Activated gamma-delta T cell (primary cell): ENCODE measurements at regions not wholly inside any gene's neighbourhood (a gene's known extent, or its start where the extent isn't known, plus 50 kb on each side); places are given as distances from the start of the nearest gene placed in this dataset.

Experiments
- DNase-seq: peaks from one replicate; lab custom pipeline; 2025; lab: John Stamatoyannopoulos, UW

GRCh38 chr14:49971156-49972130, 78.6 kb downstream of the ARF6 start:
- DNase-seq, result no peak

GRCh38 chr14:49972131-49972671, 79.3 kb downstream of the ARF6 start:
- no peak for DNase-seq

DNA sequence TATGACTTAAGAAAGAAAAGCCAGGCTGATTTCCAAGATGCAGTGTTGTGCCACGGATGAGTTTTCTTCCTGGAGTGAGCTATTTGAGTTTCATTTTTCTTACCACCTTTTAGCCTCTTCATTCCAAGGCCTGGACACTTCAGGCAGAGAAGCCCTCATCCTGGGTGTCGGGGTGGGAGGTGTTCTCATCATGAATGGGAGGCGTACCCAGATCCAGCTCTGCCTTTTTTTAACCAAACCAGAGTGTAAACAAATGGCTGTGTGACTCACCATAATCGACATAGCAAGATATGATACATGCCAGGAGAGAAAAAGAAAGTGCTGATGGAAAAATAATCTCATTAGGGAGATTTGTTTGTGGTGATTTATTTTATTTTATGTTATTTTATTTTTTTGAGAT, 79.9 kb downstream of the ARF6 start:
- DNase-seq, result no peak

GRCh38 chr14:49975276-49975675, 82.4 kb downstream of the ARF6 start:
- no peak for DNase-seq

DNA sequence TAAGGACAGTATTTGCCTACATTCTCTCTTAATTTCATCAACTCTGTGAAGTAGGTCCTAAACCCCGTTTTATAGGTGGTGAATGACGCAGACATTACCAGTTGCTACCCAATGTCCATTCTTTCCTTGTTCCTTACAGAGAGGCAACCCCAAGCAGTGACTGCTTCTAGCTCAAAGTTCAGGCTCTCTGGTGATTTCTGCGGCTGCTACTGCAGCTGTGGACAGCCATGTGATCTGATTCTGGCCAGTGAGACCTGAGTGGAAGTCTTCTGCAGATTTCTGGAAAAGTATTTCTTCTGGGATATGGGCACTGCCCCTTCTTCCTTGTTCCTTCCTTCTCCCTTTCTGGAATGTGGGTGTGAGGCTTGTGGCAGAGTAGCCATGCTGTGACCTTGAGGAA, 82.9 kb downstream of the ARF6 start:
- DNase-seq, result no peak

DNA sequence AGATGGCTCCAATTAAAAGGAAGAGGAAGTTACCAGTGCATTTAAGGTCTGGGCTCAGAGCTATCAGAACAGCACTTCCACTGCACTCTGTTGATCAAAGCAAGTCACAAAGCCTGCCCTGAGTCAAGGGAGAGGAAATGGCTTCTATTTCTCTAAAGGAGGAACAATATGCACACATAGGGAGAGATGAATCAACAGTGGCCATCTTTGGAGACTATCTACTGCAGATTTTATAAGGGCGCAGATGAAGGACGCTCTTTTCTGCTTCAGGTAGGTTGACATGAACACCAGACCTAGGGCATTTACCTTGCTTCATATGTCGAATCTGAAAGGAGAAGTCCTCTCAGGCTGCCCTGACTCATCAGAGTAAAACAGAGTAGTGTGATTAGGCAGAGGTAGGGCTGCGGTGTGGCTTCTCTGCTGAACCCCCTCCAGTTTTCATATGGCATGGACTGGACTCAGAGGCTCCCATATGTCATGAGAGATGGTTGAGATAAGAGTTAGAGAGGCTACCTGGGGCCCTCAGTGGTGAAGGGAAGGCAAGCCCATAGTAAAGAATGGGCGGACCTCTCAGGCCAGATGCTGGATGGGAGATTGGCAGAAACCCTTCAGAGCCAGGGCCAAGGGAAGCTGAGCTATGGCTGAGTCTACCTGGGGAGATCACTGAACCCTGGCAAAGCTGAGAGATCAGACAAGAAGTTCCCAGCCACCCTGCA, 84.4 kb downstream of the ARF6 start:
- DNase-seq, result no peak

DNA sequence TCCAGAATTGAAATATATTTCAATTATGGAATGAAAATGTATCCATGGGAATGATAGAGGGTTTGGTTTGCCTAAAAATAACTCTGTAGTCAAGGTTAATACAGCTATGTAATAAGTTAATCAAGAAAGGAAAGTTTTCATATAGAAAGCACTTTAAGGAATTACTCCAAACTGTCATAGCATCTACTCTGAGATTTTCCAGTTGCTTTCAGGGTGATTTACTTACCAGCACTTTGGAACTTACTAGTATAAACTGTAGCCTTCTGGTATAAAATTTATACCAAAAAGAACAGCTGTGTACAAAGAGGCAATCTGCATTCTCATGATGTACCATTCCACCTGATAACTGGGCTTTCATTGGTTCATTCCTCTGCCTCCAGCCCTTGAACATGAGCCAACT, 87.1 kb downstream of the ARF6 start:
- DNase-seq, result no peak

- DNase-seq, result no peak
These were observed 89.2 kb downstream of the ARF6 start for GRCh38 chr14:49982082-49982481.

- DNase-seq, result no peak
These were observed 89.6 kb downstream of the ARF6 start for GRCh38 chr14:49982501-49982951.

GRCh38 chr14:49984424-49984823, 91.5 kb downstream of the ARF6 start:
- no peak for DNase-seq

GRCh38 chr14:49986343-49987014, 93.6 kb downstream of the ARF6 start:
- DNase-seq, result no peak

DNA sequence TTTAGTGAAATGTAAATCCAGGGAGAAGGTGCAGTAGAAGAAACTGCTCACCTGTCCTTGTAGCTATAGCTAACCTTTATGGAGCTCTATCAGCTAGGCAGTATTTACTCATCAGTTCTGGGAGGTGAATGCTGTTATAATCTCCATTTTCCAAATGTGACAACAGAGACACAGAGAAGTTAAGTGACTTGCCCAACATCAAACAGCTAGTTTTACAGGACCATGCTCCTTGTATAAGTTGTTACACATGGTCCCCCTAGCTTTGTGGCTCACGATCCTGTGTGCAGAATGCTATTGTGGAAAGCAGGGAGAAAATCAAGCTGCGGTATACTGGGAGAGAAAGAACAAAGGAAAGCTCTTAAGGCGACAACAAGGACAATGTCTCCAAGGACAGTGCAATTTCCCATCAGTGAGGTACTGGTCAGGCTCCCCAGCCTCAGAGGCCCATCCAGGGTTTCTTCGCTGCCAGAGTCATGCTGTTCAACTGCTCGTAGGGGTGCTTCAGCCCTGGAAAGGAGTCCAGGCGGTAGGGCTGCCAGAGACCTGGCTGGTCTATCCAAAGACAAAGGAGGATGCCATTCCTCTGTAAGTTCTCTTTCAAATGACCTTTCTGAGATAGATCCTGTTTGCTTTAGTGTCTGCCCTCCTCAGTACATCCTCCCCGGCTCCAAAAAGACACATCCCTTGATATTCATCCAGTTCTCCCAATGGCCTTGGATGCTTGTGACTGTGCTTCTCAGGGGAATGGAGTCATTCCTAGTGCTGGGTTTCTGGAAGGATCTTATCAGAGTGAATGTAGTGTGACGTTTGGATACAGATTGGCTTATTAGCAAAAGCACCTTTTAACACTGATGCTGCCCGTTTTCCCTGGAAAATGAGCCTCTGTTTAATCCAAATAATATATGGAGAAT, 95.5 kb downstream of the ARF6 start:
- no peak for DNase-seq

- DNase-seq, result no peak
These were observed 97.1 kb downstream of the ARF6 start for GRCh38 chr14:49989966-49990365.

DNA sequence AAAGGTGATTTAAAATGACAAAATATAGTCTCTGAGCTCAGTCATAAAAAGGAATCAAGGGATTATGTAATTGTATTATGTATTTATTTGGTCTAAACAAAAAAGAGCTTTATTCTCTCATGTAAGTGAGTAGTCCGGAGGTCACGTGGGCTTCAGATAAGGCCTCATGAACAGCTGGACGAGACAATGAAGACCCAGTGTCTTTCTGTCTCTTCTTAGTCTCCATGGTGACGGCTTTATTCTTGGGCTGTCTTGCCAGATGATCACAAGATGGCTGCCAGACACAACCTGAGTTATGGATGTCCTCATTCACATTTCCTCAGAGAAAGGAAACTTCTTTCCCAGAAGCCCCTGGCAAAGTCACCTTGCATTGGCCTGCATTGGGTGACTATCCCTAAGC, 98.6 kb downstream of the ARF6 start:
- DNase-seq, result no peak

DNA sequence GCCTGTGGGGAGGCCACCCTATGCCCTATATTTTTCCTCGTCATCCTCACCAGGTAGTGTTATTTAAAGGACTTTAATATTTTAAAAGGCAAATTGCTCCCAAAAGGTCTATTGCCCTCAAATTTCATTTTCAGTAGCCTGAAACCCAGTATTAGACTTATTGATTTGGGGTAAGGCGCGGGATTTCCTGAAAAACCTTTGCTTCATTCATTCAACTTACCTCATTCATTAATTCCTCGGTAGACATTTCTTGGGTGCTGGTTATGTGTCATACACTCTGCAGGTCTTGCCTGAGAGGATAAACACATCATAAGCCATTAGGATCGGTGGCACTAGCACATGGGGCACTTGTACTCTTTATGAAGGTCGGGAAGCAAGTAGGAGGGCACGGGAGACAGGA, 99.2 kb downstream of the ARF6 start:
- no peak for DNase-seq

DNA sequence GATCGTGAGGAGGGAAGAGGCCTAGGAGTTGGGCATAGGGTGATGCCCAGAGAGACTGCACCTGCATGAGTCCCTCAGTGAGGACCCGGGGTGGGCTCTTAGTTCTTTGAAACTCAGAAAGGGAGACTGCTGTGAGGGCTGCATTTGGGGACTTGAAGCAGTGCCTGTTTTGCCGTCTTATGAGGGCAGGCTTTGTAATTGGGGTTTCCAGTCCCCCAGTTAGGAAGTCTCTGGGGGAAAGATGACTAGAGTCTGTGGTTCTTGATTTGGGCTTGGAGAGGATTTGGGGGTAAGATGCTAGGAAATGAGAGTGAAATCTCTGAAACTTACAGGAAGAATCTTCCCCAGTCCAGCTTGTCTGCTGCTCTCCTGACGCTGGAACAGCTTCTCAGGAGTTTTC, 99.6 kb downstream of the ARF6 start:
- no peak for DNase-seq

- DNase-seq, result no peak
These were observed 100.0 kb downstream of the ARF6 start for GRCh38 chr14:49992901-49993339.

DNA sequence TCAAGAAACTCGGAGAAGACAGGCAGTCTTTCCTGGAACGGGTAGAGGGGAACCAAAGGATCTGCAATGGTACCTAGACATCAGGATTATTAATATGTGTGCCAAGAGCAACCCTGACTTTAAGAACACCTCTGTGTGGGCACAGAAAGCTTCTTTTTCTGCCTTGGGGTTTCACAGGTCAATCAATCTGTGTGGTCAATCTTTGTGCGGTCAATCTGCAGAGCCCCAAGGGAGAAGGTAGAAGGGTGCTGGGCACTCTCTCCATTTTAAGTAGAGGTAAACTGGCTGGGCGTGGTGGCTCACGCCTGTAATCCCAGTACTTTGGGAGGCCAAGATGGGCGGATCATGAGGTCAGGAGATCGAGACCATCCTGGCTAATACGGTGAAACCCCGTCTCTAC, 100.7 kb downstream of the ARF6 start:
- no peak for DNase-seq

GRCh38 chr14:49994951-49995561, 102.2 kb downstream of the ARF6 start:
- DNase-seq, result no peak

- no peak for DNase-seq
These were observed 105.1 kb downstream of the ARF6 start for GRCh38 chr14:49997991-49998390.
